Upper lobe of left lung (tissue), 4 donors: ENCODE measurements at regions not wholly inside any gene's neighbourhood (a gene's known extent, or its start where the extent isn't known, plus 50 kb on each side); places are given as distances from the start of the nearest gene placed in this dataset.

ENCODE experiments used
- POLR2A ChIP-seq, 4 donors: fragments of 450-650 bp; IDR thresholded peaks; one replicate each; pipeline ENCODE4 v1.5.1; 2016 to 2017; ENCODE audit warnings: antibody characterized with exemption in 4 of 4, mild to moderate bottlenecking in 2 of 4
- TF ChIP-seq, protein P1 (sequence below), 6 experiments: fragments of 450-650 bp in 4 of 6; fragments of 200-600 bp in 2 of 6; sonication (generic) in 2 of 6; IDR thresholded peaks; one replicate each; pipeline ENCODE4 v1.5.1; 2016 to 2019; ENCODE audit warnings: antibody characterized with exemption in 6 of 6

DNA sequence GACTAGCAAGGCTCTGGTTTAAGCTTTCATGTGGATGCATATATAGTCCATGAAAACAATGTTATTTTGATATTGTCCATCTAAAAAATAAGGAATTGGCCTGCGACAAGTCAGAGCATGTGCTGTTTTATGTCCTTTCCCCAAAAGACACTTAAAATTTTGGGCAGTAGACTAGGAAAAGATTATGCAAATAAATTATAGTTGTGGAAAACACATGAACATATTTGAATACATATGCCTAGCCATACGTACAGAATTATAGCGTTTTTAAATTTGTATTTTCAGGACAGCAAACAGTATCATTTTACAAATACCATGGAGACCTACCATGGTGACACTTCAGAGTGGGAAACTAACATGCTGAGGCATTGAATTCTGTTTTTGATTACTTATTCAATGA, 113.8 kb upstream of the SLC5A12 start:
- TF ChIP-seq, protein P1, sequence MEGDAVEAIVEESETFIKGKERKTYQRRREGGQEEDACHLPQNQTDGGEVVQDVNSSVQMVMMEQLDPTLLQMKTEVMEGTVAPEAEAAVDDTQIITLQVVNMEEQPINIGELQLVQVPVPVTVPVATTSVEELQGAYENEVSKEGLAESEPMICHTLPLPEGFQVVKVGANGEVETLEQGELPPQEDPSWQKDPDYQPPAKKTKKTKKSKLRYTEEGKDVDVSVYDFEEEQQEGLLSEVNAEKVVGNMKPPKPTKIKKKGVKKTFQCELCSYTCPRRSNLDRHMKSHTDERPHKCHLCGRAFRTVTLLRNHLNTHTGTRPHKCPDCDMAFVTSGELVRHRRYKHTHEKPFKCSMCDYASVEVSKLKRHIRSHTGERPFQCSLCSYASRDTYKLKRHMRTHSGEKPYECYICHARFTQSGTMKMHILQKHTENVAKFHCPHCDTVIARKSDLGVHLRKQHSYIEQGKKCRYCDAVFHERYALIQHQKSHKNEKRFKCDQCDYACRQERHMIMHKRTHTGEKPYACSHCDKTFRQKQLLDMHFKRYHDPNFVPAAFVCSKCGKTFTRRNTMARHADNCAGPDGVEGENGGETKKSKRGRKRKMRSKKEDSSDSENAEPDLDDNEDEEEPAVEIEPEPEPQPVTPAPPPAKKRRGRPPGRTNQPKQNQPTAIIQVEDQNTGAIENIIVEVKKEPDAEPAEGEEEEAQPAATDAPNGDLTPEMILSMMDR (IDR thresholded peaks at IDR 0.05): no peak
- no peak for TF ChIP-seq POLR2A (IDR thresholded peaks at IDR 0.05)
